GM15510 (cell line): ENCODE measurements at regions not wholly inside any gene's neighbourhood (a gene's known extent, or its start where the extent isn't known, plus 50 kb on each side); places are given as distances from the start of the nearest gene placed in this dataset.

Experiments used
- POLR2A ChIP-seq: IDR thresholded peaks from 3 replicates; pipeline ENCODE4 v1.6.1; 2011; ENCODE audit warnings: borderline replicate concordance; ENCODE audit not compliant: insufficient read length; ENCODE audit errors: extremely low read depth

- TF ChIP-seq POLR2A, result no peak
These were observed 179.8 kb downstream of the ERMARD start for GRCh38 chr6:169931261-169931660.

DNA sequence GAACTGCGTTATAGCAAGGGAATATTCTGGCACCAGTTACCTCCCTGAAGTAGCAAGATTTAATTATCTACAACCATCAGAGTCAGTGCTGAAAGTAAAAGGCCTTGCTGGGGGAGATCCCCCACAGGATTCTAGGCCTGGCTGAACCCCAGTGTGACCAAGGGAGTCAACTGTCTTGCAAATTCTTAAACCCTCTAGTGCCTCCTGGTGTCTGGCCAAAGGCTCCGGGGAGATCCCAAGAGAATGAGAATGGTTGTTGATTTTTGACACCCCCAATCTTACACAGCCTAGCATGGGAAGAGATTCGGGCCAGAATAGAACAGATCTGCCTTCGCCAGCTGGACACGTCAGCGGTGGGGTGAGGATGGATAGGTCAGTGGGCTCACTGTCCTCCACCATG lies 179.4 kb downstream of the ERMARD start:
- no peak for TF ChIP-seq POLR2A

- TF ChIP-seq POLR2A, result no peak
These were observed 176.3 kb downstream of the ERMARD start for GRCh38 chr6:169927711-169928110.

DNA sequence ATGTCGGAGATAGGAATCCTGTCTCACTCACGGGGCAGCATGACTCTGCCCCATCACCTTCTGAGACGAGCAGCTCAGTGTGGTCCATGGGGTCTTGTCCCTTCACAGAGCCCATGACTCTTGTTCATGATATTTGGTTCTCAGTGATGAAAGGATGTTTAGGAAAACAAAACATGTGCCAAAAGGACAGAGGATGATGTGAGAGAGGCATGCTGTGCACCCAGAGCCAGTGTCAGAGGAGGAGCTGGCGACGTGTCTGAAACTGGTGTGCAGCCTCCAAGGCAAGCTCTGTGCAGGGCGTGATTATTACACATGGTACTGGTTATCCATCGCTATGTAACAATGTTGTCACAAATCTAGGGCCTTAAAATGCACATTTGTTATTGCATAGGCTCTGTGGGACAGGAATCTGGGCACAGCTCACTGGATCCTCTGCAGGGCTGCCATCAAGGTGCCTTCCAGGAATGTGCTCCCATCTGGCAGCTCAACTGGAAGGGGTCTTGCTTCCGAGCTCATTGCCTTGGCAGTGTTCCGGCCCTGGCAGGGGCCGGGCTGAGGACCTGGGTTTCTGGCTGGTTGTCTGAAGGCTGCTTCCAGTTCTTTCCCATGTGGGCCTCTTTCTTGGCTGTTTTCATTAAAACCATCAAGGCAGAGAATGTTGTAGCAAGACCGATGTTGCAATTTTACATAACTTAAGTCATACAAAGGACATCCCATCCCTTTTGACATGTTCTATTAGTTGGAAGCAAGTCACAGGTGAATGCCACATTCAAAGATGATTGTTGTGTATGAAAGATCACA lies 175.4 kb downstream of the ERMARD start:
- TF ChIP-seq POLR2A, result no peak

DNA sequence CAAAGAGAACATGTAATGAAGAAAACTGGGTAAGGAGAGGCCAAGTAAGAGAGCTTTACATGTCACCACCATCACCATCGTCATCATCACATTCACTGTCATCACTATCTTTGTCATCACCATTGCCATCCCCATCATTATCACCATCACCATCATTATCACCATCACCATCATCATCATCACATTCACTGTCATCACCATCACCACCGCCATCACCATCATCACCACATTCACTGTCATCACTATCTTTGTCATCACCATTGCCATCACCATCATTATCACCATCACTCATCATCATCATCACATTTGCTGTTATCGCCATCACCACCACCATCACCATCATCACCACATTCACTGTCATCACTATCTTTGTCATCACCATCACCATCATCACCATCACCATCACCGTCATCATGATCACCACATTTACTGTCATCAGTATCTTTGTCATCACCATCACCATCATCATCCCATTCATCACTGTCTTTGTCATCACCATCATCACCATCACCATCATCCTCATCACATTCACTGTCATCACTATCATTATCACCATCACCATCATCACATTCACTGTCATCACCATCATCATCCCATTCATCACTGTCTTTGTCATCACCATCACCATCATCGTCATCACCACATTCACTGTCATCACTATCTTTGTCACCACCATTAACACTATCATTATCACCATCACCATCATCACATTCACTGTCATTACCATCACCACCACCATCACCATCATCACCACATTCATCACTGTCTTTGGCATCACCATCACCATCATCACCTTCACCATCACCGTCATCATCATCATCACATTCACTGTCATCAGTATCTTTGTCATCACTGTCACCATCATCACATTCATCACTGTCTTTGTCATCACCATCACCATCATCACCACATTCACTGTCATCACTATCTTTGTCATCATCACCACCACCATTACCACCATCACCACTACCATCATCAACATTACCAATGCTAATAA lies 172.3 kb downstream of the ERMARD start:
- TF ChIP-seq POLR2A, result no peak

DNA sequence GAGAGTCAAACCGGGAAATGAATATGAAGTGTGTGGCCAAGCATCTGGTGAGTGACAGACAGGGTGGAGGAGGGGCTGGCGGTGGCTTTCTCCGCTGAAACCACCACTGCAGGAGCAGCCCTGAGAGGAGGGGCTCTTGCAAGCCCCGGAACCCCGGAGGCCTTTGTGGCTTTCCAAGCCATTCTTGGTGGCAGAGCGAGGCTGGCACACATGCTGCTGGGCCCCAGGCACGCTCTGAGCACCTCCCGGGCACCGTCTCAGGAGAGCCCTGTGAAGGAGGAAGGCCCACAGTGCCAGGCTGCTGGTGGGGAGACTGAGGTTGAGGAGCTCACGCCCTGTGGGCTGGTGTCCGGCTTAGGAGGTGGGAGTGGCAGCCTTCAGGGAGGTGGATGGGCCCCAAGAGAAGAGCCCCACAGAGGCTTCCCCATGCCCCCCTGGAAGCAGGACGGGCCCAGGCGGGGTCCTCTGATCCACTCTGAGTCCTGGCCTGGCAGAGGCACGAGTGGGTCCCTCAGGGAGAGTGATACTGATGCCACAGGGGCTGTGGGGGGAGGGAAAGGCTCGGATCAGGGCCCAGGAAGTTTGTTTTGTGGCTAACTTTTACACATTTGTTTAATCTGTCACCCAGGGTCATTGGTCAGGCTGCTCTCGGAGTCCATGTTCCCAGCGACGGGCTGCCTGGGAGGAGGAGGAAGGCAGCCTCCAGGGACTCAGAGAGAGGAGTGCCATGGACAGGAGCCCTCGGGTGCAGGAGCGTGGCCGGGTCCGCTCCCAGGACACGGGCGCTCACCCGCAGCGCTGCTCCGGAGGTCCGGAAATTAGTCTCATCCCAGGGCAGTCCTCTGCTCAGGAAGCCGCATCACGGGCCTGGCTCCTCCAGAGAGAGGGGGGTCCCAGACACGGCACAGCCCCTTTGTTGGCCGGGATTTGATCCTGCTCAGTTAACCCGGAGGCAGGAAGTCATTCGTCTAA lies 170.7 kb downstream of the ERMARD start:
- no peak for TF ChIP-seq POLR2A

GRCh38 chr6:169921217-169921616 lies 169.8 kb downstream of the ERMARD start:
- no peak for TF ChIP-seq POLR2A

- TF ChIP-seq POLR2A, result no peak
These were observed 169.1 kb downstream of the ERMARD start for GRCh38 chr6:169920359-169921020.

- no peak for TF ChIP-seq POLR2A
These were observed 167.6 kb downstream of the ERMARD start for GRCh38 chr6:169918954-169919549.

- TF ChIP-seq POLR2A, result no peak
These were observed 167.0 kb downstream of the ERMARD start for GRCh38 chr6:169918239-169918953.

DNA sequence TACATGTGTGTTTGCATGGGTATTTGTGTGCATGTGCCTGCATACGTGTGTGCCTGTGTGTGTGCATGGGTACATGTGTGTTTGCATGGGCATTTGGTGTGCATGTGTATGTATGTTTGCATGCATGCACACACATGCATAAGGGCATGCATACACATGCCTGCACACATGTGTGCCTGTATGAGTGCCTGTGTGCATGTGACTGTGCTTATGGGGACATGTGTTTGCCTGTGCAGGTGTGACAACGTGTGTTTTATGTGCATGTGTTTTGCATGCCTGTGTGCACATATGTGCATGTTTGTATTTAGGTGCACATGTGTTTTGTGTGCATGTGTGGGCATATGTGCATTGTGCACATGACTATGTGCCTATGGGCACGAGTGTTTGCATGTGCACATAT lies 165.7 kb downstream of the ERMARD start:
- TF ChIP-seq POLR2A, result no peak

GRCh38 chr6:169915769-169916550 lies 164.5 kb downstream of the ERMARD start:
- no peak for TF ChIP-seq POLR2A

- TF ChIP-seq POLR2A, result no peak
These were observed 161.7 kb downstream of the ERMARD start for GRCh38 chr6:169913096-169913638.
